GM21390 (cell line): ENCODE measurements at regions not wholly inside any gene's neighbourhood (a gene's known extent, or its start where the extent isn't known, plus 50 kb on each side); places are given as distances from the start of the nearest gene placed in this dataset.

Experiments used
- ATAC-seq: cut with Tn5 transposase; IDR thresholded peaks from one replicate; pipeline ENCODE4 v1.9.1; 2021; ENCODE audit not compliant: unreplicated experiment

DNA sequence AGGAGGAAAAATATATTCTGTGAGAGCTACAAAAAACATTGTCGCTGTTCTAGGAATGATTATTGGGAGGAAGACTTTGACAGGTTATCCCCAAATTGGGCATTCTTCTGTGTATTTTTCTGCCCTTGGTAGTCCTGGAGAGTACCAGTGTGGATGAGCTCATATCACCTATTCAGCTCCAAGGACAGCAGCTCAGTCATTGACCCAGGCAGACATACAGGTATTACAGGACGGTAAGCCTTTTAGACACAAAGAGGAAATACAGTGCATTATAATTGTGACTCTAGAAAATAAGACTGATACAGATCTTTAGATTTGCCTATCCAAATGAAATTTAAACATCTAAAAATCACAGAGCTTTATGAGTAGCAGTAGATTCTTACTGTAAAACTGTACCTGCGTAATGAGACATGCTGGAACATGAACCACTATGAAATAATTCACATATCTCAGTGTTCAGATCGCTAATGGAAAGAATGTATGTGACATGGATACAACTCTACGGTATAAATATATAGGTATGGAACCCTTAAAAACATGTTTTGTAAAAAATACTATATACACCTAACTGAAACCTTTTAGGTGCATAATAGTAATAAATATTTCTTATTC lies 56.0 kb downstream of the PLK2 start:
- no peak for ATAC-seq

DNA sequence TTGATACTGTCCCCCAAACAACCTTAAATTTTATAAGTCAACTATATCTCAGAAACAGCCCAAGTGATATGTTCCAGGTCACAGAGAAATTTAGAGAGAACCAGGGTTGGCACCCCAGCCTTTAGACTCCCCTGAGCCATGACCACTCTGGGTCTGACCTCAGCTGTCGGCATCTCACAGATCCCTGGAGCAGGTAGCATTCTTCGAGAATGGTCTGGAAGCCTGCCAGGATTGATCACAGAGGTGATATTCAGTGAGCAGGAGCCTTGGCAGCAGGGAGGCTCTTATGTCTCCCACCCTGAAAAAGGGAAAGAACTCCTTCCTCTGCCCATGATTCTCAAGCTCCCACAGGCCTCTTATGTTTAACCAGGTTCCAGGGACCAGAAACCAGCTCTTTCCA lies 58.2 kb downstream of the PLK2 start:
- no peak for ATAC-seq

GRCh38 chr5:58400737-58401136 lies 59.1 kb downstream of the PLK2 start:
- no peak for ATAC-seq

- ATAC-seq = no peak
These were observed 59.9 kb downstream of the PLK2 start for GRCh38 chr5:58399951-58400350.

GRCh38 chr5:58394339-58394738 lies 65.5 kb downstream of the PLK2 start:
- ATAC-seq = no peak

DNA sequence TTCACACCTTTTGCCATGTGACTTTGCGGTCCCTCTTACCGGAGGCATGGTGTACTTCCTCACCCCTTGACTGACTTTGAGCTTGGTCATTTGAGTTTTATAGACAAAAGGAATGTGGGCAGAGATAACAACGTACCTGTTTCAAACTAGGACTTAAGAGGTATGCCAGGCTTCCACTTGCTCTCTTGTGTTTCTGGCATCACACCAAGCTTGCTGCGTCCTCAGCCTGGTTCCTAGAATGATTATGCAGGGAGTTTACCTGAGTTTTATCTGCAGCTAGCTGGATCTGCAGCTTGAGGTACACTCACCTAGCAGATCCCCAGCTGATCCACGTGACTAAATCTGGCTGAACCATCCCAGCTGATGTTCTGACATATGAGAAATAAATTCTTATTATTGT lies 66.2 kb downstream of the PLK2 start:
- ATAC-seq = no peak

DNA sequence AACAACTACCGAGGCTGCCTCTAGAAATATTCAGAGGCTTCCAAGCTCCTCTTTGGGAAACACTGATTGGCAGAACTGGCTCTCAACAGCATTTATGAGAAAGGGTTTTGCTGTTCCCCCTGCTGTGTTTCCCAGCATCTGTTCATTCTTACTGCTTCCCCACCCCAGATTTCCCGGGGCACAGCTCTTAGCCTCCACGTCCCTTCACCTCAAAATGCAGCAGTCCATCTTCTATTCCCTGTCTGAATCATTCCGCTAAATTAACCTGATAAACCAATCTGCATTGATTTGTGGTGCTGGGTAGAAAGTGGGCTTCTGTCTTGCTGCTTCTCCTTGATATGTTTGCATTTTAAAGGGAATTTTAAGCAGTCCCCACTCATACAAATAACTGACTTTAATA lies 67.4 kb downstream of the PLK2 start:
- ATAC-seq = no peak

- no peak for ATAC-seq
These were observed 76.4 kb downstream of the PLK2 start for GRCh38 chr5:58383448-58383847.

DNA sequence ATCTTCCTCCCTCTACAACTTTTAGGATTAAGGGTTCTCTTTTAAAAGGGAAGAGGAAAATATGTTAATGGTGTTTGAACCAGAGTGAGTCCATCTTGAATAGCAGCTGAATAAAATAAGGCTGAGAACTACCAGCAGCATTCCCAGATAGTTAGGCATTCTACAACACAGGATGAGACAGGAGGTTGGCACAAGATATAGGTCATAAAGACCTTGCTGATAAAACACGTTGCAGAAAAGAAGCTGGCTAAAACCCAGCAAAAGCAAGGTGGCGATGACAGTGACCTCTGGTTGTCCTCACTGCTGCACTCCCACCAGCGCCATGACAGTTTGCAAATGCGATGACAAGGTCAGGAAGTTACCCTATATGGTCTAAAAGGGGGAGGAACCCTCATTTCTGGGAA lies 77.8 kb downstream of the PLK2 start:
- ATAC-seq = no peak

- ATAC-seq = no peak
These were observed 78.3 kb downstream of the PLK2 start for GRCh38 chr5:58381566-58381965.

DNA sequence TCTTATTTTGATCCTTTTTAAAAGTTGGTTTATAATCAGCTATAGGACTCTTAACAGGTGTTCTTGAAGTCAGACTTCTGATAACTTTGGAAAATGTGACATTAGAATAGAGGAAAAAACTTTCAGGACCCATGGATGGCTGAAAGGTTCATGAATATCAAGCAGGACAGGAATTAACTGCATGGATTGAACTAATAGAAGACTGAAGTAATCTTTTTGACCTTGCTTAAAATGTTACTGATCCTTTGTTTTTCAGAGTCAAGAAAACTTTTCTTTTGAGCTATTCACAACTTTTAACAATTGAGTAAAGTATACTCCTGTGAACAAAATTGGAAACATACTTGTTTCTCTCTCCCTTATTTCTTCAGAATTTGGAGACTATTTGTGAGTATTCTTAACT lies 79.2 kb downstream of the PLK2 start:
- no peak for ATAC-seq

- ATAC-seq = no peak
These were observed 81.1 kb downstream of the PLK2 start for GRCh38 chr5:58378613-58379390.

GRCh38 chr5:58370606-58371005 lies 89.3 kb downstream of the PLK2 start:
- no peak for ATAC-seq

GRCh38 chr5:58369513-58370190 lies 90.2 kb downstream of the PLK2 start:
- no peak for ATAC-seq

DNA sequence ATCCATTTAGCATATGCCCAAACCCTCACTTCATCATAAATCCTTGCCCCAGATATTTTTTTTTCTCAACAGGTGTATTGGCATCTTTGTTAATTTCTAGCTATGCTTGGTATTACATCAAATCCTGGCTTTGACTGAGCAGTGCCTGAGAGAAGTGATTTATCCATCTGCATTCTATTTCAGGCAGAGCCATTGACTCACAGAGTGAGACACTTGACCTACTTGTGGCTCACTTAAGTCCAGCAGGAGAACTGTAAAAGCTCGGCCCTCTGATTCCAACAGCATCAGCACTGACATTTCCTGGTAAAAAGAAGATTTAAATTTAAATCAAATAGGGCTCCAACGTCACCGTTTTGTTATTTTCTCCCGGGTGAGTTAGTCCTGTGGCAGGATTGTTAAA lies 93.4 kb downstream of the PLK2 start:
- no peak for ATAC-seq

DNA sequence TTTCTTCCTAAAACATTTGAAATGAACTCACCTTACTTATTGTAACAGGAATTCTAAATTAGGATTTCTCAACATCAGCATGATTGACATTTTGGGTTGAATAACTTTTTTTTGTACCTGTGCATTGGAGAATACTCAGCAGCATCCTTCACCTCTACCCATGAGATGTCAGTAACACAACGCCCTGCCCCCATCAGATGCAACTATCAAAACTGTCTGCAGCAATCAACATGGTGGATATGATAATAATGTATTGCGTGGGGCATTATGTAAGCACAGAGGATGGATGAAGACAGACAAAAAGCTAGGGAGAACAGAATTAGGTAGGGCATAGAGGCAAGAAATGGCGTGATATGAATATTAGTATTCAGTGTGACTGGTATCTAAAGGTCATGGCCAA lies 94.1 kb downstream of the PLK2 start:
- ATAC-seq = no peak

GRCh38 chr5:58363461-58364249 lies 96.2 kb downstream of the PLK2 start:
- ATAC-seq = no peak

DNA sequence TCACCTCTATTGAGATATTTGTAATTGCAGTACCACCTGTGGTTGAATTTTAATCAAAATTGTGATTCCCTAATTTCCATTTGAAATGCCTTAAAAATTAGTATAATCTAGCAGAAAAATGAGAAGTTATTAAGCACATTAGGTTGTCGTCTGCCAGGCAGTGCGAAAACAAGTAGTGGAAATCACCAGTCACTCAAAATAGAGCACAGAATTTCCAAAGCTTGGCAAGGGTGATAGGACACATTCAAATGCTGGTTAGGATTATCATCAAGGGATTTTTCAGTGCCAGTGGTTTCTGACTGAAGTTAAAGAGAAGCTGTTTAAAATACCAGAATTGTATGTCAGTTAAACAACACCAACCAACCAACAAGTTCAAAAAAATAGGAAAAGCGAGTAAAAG lies 97.8 kb downstream of the PLK2 start:
- ATAC-seq = no peak

DNA sequence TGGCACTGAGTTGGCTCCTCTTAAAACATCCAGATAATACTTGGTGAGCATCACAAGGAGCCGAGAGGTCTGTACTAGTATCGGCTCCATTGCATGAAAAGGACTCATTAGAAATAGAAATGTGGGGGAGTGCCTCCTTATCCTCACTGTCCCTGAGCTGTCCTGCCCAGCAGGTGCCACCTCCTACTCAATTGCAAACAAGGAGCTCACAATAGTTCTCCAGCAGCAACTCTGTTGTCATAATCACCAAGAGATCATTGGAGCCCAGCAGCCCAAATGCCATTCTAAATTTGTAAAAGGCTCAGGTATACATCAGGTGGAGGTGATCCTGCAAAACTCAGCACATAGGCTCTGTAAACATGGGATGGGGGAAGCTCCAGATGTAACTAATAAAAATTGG lies 99.1 kb downstream of the PLK2 start:
- no peak for ATAC-seq

GRCh38 chr5:58359981-58360380 lies 99.9 kb downstream of the PLK2 start:
- ATAC-seq = no peak

DNA sequence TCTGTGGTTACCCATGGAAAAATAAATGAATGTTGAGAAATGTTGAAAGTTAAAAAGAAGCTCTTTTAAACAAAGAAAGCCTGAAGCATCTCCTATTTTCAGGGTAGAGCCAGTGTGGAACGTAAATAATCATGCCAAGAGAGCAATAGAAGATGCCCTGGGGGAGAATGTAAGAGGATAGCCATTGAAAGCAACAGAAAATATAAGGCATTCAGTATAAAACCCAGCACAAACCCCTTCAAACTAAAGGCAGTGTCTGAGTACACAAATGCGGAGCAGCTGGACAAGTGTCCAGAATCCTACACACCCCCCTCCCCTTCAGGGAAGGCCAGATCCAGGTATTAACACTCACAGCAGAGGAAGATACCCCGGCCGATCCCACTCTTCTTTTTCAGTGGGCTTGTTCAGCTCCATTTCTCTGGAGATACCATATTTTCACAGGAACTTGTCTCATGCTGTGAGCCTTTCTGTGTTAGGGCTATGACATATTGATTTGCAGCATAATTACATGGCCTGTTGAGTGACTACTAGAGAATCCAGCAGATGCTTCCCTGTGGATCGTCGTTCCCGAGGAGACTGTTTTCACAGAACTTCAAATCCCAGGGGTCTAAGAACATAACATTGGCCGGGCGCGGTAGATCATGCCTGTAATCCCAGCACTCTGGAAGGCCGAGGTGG lies 101.2 kb downstream of the PLK2 start:
- no peak for ATAC-seq
